Spinal cord (tissue), 9 donors: ENCODE measurements at regions not wholly inside any gene's neighbourhood (a gene's known extent, or its start where the extent isn't known, plus 50 kb on each side); places are given as distances from the start of the nearest gene placed in this dataset.

ENCODE experiments used
- DNase-seq, 6 donors: peaks; one replicate each; pipeline versions ENCODE4 v3.0.0 to v3.0.0-alpha.2; 2013 to 2015; ENCODE audit warnings: low spot score in 6 of 6, low read depth in 4 of 6
- H3K27ac ChIP-seq: one replicate; pipeline ENCODE4 v1.5.1; 2013; ENCODE audit warnings: low read depth, low read length, control low read depth
- H3K27me3 ChIP-seq: one replicate; pipeline ENCODE4 v1.6.1; 2013; ENCODE audit warnings: low read length; ENCODE audit not compliant: control insufficient read depth, insufficient read depth
- H3K36me3 ChIP-seq: one replicate; pipeline ENCODE4 v1.6.1; 2013; ENCODE audit warnings: low read length; ENCODE audit not compliant: control insufficient read depth, insufficient read depth
- H3K4me1 ChIP-seq: one replicate; pipeline ENCODE4 v1.6.1; 2013; ENCODE audit warnings: low read length; ENCODE audit not compliant: control insufficient read depth, insufficient read depth
- H3K4me3 ChIP-seq: one replicate; pipeline ENCODE4 v1.5.1; 2013; ENCODE audit warnings: low read depth, low read length, control low read depth
- H3K9me3 ChIP-seq: one replicate; pipeline ENCODE4 v1.6.1; 2013; ENCODE audit warnings: low read length; ENCODE audit not compliant: control insufficient read depth, insufficient read depth
- WGBS: methylation state at CpG from one replicate; pipeline ENCODE4 v1.1.5; 2013; ENCODE audit warnings: missing lambda C conversion rate; ENCODE audit not compliant: insufficient coverage; 5-methylcytosine and 5-hydroxymethylcytosine counted together
- donor health status: healthy.

- Histone ChIP-seq H3K27ac (no peak overlapping the region), H3K4me3 (no peak overlapping the region), H3K4me1 (no peaks in the 10 kb centered on the region), H3K27me3 (no peaks in the 10 kb centered on the region), H3K9me3 (no peaks in the 10 kb centered on the region), H3K36me3 (no peaks in the 10 kb centered on the region)
- peak in 1 of 6 donors; percentile 78 for DNase-seq
- 54% methylated on average over 2 of the region's 6 CpGs for WGBS
Observed at GRCh38 chr7:110569486-110570205, 521.3 kb upstream of the LRRN3 start.

- H3K36me3 ChIP-seq = no peaks in the 10 kb centered on the region
- H3K4me1 ChIP-seq = no peaks in the 10 kb centered on the region
- WGBS = 100% methylated on average over 1 of the region's 6 CpGs
- no peak for DNase-seq
- no peaks in the 10 kb centered on the region for H3K27me3 ChIP-seq
- no peaks in the 10 kb centered on the region for H3K9me3 ChIP-seq
- H3K27ac ChIP-seq = no peak overlapping the region
- no peak overlapping the region for H3K4me3 ChIP-seq
Observed at GRCh38 chr7:110573862-110574528, 516.9 kb upstream of the LRRN3 start.

DNA sequence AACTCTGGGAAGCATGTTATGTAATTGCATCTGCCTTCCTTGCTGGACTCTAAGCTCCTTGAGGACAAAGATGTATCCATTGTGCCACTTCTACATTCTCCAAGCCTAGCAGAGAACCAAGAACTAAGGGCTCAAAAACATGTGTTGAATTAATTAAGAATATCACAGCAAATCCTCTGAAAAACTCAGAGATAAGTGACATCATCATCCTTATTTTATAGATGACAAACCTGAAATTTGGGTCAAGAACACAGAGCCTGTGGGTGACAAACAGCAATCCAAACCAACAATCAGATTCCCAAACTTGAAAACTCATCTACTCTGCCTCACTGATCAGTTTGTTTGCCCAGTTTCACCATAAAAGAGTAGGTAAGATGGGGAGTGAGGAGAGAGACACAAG is 503.6 kb upstream of the LRRN3 start:
- no peak overlapping the region for H3K27ac ChIP-seq
- H3K4me3 ChIP-seq = no peak overlapping the region
- no peaks in the 10 kb centered on the region for H3K36me3 ChIP-seq
- no peaks in the 10 kb centered on the region for H3K27me3 ChIP-seq
- no peak for DNase-seq
- H3K9me3 ChIP-seq = no peaks in the 10 kb centered on the region
- H3K4me1 ChIP-seq = no peaks in the 10 kb centered on the region

GRCh38 chr7:110590415-110590814 is 500.5 kb upstream of the LRRN3 start:
- Histone ChIP-seq H3K27me3 (no peaks in the 10 kb centered on the region), H3K9me3 (no peaks in the 10 kb centered on the region), H3K36me3 (no peaks in the 10 kb centered on the region), H3K4me3 (no peak overlapping the region), H3K27ac (no peak overlapping the region), H3K4me1 (no peaks in the 10 kb centered on the region)
- no peak for DNase-seq
- WGBS = 100% methylated on average over 1 of the region's 5 CpGs

DNA sequence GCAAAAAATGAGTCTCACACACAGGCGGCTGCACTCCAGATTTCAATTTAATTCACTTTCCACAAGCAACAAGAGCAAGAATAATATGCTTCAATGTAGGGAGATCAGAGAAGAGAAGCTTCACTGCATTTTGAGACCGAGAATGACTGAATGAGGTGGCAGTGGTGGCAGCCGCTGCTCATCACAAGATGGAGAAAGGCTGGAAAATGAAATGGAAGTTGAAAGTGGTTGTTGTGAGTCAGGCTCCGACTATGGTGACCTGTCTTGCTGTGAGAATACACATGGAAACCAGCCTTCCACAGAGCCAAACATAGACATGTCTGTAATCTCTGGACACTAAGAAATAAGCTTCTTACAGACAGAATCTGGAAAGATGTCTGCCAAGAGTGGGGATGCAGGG is 499.6 kb upstream of the LRRN3 start:
- Histone ChIP-seq H3K4me3 (no peak overlapping the region), H3K36me3 (no peaks in the 10 kb centered on the region), H3K9me3 (no peaks in the 10 kb centered on the region), H3K4me1 (no peaks in the 10 kb centered on the region), H3K27ac (no peak overlapping the region), H3K27me3 (no peaks in the 10 kb centered on the region)
- 90% methylated on average over 2 of the region's 4 CpGs for WGBS
- DNase-seq = no peak

DNA sequence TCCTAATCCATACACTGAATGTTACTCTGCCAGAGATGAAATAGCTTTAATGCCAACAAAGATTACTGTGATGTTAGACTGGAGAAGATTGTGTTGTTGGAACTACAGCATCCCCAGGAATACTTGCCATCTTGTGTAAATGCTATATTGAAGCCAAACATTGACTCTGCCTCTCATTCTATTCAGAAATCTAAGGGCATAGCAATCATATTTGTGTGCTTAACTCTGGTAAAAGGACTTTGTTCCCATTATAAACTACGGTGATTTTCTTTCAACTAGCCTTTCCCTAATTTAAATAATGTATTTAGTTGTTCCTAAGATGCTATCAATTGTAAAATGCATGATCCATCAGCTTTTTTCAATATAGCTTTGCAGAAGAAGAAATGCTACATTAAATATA is 498.4 kb upstream of the LRRN3 start:
- DNase-seq = no peak
- H3K9me3 ChIP-seq = no peaks in the 10 kb centered on the region
- no peaks in the 10 kb centered on the region for H3K36me3 ChIP-seq
- no peak overlapping the region for H3K27ac ChIP-seq
- H3K4me1 ChIP-seq = no peaks in the 10 kb centered on the region
- H3K4me3 ChIP-seq = no peak overlapping the region
- WGBS = no CpG with 5 or more reads among the region's 1 CpG
- no peaks in the 10 kb centered on the region for H3K27me3 ChIP-seq

- Histone ChIP-seq H3K27me3 (no peaks in the 10 kb centered on the region), H3K27ac (no peak overlapping the region), H3K9me3 (no peaks in the 10 kb centered on the region), H3K36me3 (no peaks in the 10 kb centered on the region), H3K4me3 (no peak overlapping the region), H3K4me1 (no peaks in the 10 kb centered on the region)
- WGBS = no CpG with 5 or more reads among the region's 1 CpG
- DNase-seq = no peak
Observed at GRCh38 chr7:110593355-110593754, 497.6 kb upstream of the LRRN3 start.

DNA sequence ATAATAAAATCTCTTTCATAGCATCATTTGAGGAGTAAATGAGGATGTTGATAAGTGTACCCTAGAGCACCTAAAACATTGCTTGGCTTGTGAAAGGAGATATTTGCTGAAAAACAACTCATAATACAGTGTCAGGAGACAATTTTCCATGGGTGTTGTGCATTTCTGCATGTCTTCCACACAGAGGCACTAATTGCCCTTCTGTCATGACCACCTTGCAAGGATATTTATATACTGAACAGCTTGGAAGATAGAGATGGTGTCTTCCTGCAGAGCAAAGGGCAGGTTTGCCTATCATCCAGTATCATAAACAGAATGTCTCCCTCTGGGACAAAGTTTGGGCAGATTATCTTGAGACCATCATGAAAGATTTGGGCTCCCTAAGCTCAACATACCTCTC is 495.2 kb upstream of the LRRN3 start:
- no peak overlapping the region for H3K27ac ChIP-seq
- H3K9me3 ChIP-seq = no peaks in the 10 kb centered on the region
- no peaks in the 10 kb centered on the region for H3K4me1 ChIP-seq
- H3K27me3 ChIP-seq = no peaks in the 10 kb centered on the region
- no peak for DNase-seq
- H3K36me3 ChIP-seq = no peaks in the 10 kb centered on the region
- no peak overlapping the region for H3K4me3 ChIP-seq

DNA sequence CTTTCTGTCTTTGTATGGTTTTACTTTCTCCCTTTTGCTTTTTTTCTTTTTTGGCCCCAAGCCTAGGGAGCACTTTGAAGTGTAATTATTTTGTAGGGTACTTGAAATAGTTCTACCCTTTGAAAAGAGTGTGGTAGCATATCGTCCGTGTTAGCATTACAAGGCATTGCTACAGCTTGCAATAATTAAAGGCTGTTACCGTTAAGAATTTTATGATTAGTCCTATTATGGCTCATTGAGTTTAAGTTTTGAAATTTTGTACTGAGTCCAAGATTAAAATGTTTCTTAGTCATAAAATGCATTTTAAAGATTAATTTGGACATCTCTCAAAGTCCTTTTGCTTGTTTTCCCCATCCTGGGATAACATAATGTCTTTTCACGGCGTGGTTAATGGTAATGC is 490.0 kb upstream of the LRRN3 start:
- Histone ChIP-seq H3K4me3 (no peak overlapping the region), H3K27me3 (no peaks in the 10 kb centered on the region), H3K27ac (no peak overlapping the region), H3K4me1 (no peaks in the 10 kb centered on the region), H3K9me3 (no peaks in the 10 kb centered on the region), H3K36me3 (no peaks in the 10 kb centered on the region)
- 42% methylated on average over 4 of the region's 5 CpGs for WGBS
- DNase-seq = peak in 3 of 6 donors; percentile 38 to 89 (median 39)

DNA sequence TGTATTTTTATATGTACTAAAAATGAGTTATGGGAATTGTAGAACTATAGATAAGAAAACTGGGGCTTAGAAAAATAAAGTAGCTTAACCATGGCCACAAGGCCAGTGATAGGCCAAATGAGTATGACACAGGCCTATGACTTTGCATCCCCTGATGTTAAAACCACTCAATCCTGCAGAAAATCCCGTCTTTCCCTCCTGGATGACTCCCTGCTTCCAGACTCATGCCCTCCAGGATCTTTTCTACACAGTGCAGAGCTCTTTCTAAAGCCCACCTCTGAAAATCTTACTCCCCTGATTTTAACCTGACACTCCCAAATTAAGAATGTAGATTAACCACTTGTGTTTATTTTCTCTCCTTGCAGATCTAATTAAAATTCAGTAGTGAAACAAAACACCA is 489.2 kb upstream of the LRRN3 start:
- WGBS = 46% methylated on average over 1 of the region's 1 CpG
- Histone ChIP-seq H3K4me3 (no peak overlapping the region), H3K9me3 (no peaks in the 10 kb centered on the region), H3K27ac (no peak overlapping the region), H3K27me3 (no peaks in the 10 kb centered on the region), H3K4me1 (no peaks in the 10 kb centered on the region), H3K36me3 (no peaks in the 10 kb centered on the region)
- no peak for DNase-seq
